Colonic mucosa (tissue), 4 donors: ENCODE measurements at regions not wholly inside any gene's neighbourhood (a gene's known extent, or its start where the extent isn't known, plus 50 kb on each side); places are given as distances from the start of the nearest gene placed in this dataset.

Experiments
- DNase-seq: peaks from one replicate; pipeline ENCODE4 v3.0.0-alpha.2; 2020
- H3K27ac ChIP-seq: fragments of 200-600 bp; one replicate; pipeline ENCODE4 v1.8.0; 2021
- H3K27me3 ChIP-seq: fragments of 200-600 bp; one replicate; pipeline ENCODE4 v1.8.0; 2021
- H3K36me3 ChIP-seq: fragments of 200-600 bp; one replicate; pipeline ENCODE4 v1.8.0; 2021
- H3K4me1 ChIP-seq: fragments of 200-600 bp; one replicate; pipeline ENCODE4 v1.8.0; 2021; ENCODE audit warnings: mild to moderate bottlenecking
- H3K4me3 ChIP-seq: fragments of 200-600 bp; one replicate; pipeline ENCODE4 v1.8.0; 2021
- H3K9ac ChIP-seq, 2 donors: one replicate each; pipeline ENCODE4 v1.7.0; 2013; ENCODE audit warnings: control low read depth in 2 of 2, low read depth in 2 of 2, low read length in 2 of 2
- H3K9me3 ChIP-seq: fragments of 200-600 bp; one replicate; pipeline ENCODE4 v1.8.0; 2021
- CTCF ChIP-seq: fragments of 200-600 bp; IDR thresholded peaks from one replicate; pipeline ENCODE4 v1.8.0; 2022; ENCODE audit warnings: antibody characterized with exemption, mild to moderate bottlenecking
- intact Hi-C: fragments of 100-400 bp; cut with DNase I; formaldehyde crosslinking; loops from one replicate; pipeline ENCODE4 v1.14.1; 2022
- donor health status: healthy.
- donor health status: DM: no; HTN: no; CAD: no.
- donor health status: DM: no; HTN: no; CAD: no.

GRCh38 chr4:126740687-126741086 lies 892.1 kb upstream of the INTU start:
- no peak for TF ChIP-seq CTCF
- Histone ChIP-seq H3K9ac (no peak overlapping the region), H3K4me1 (no peaks in the 10 kb centered on the region), H3K36me3 (no peaks in the 10 kb centered on the region), H3K27ac (no peak overlapping the region), H3K4me3 (no peak overlapping the region), H3K9me3 (no peaks in the 10 kb centered on the region), H3K27me3 (no peaks in the 10 kb centered on the region)
- DNase-seq, result no peak
- intact Hi-C loops, result no loop called here

- Histone ChIP-seq H3K27ac (no peak overlapping the region), H3K9ac (no peak overlapping the region), H3K36me3 (no peaks in the 10 kb centered on the region), H3K9me3 (no peaks in the 10 kb centered on the region), H3K4me1 (no peaks in the 10 kb centered on the region), H3K4me3 (no peak overlapping the region), H3K27me3 (no peaks in the 10 kb centered on the region)
- intact Hi-C loops, result no loop called here
- no peak for DNase-seq
- no peak for TF ChIP-seq CTCF
These were observed 890.7 kb upstream of the INTU start for GRCh38 chr4:126742048-126742447.

- H3K4me1 ChIP-seq, result no peaks in the 10 kb centered on the region
- H3K9me3 ChIP-seq, result no peaks in the 10 kb centered on the region
- H3K4me3 ChIP-seq, result no peak overlapping the region
- intact Hi-C loops, result no loop called here
- DNase-seq, result no peak
- no peaks in the 10 kb centered on the region for H3K36me3 ChIP-seq
- no peaks in the 10 kb centered on the region for H3K27me3 ChIP-seq
- no peak overlapping the region for H3K27ac ChIP-seq
- H3K9ac ChIP-seq, result no peak overlapping the region
- TF ChIP-seq CTCF, result no peak
These were observed 889.9 kb upstream of the INTU start for GRCh38 chr4:126742885-126743284.

- no peak for TF ChIP-seq CTCF
- no peak overlapping the region for H3K27ac ChIP-seq
These were observed 884.0 kb upstream of the INTU start for GRCh38 chr4:126748736-126749135.

GRCh38 chr4:126750723-126751122 lies 882.0 kb upstream of the INTU start:
- no peak for TF ChIP-seq CTCF
- intact Hi-C loops, result no loop called here
- no peak overlapping the region for H3K27ac ChIP-seq

More at GRCh38 chr4:126748736-126749135, 884.0 kb upstream of the INTU start:
- Histone ChIP-seq H3K9ac (no peak overlapping the region), H3K36me3 (no peaks in the 10 kb centered on the region), H3K4me1 (no peaks in the 10 kb centered on the region), H3K4me3 (no peak overlapping the region), H3K9me3 (no peaks in the 10 kb centered on the region), H3K27me3 (no peaks in the 10 kb centered on the region)
- intact Hi-C loops, result no loop called here
- DNase-seq, result no peak

GRCh38 chr4:126752126-126752525 lies 880.6 kb upstream of the INTU start:
- Histone ChIP-seq H3K9me3 (no peaks in the 10 kb centered on the region), H3K36me3 (no peaks in the 10 kb centered on the region), H3K4me1 (no peaks in the 10 kb centered on the region), H3K9ac (no peak overlapping the region), H3K27me3 (no peaks in the 10 kb centered on the region), H3K27ac (no peak overlapping the region), H3K4me3 (no peak overlapping the region)
- no peak for DNase-seq
- intact Hi-C loops, result no loop called here
- TF ChIP-seq CTCF, result no peak

More at GRCh38 chr4:126750723-126751122, 882.0 kb upstream of the INTU start:
- DNase-seq, result no peak
- H3K27me3 ChIP-seq, result no peaks in the 10 kb centered on the region
- no peak overlapping the region for H3K9ac ChIP-seq
- no peaks in the 10 kb centered on the region for H3K36me3 ChIP-seq
- H3K4me3 ChIP-seq, result no peak overlapping the region
- no peaks in the 10 kb centered on the region for H3K4me1 ChIP-seq
- H3K9me3 ChIP-seq, result no peaks in the 10 kb centered on the region
